Neuronal stem cell (in vitro differentiated cells): ENCODE measurements at regions not wholly inside any gene's neighbourhood (a gene's known extent, or its start where the extent isn't known, plus 50 kb on each side); places are given as distances from the start of the nearest gene placed in this dataset.
A peak's percentile ranks its signal among the peaks of the same experiment; 100 is the strongest.

Source experiments
- DNase-seq: peaks from one replicate; pipeline ENCODE4 v3.0.0-alpha.2; 2013; ENCODE audit warnings: low spot score
- H2AFZ ChIP-seq: one replicate; pipeline ENCODE4 v1.6.1; 2013; ENCODE audit warnings: mild to moderate bottlenecking, low read length, inconsistent platforms
- H2AK5ac ChIP-seq: 2 replicates; pipeline ENCODE4 v1.6.1; 2013; ENCODE audit warnings: low read depth, mild to moderate bottlenecking, inconsistent platforms, low read length, moderate library complexity, mixed read lengths
- H2BK120ac ChIP-seq: 2 replicates; pipeline ENCODE4 v1.6.1; 2013; ENCODE audit warnings: low read depth, mild to moderate bottlenecking, inconsistent platforms, low read length, moderate library complexity, mixed read lengths
- H2BK12ac ChIP-seq: one replicate; pipeline ENCODE4 v1.6.1; 2013; ENCODE audit warnings: low read length, inconsistent platforms
- H2BK15ac ChIP-seq: 2 replicates; pipeline ENCODE4 v1.6.1; 2013; ENCODE audit warnings: mild to moderate bottlenecking, low read length, inconsistent platforms, mixed read lengths
- H2BK5ac ChIP-seq: one replicate; pipeline ENCODE4 v1.6.1; 2013; ENCODE audit warnings: inconsistent platforms, mild to moderate bottlenecking, low read length, moderate library complexity
- H3K14ac ChIP-seq: one replicate; pipeline ENCODE4 v1.6.1; 2013; ENCODE audit warnings: low read length, inconsistent platforms
- H3K18ac ChIP-seq: 2 replicates; pipeline ENCODE4 v1.6.1; 2013; ENCODE audit warnings: low read length, inconsistent platforms
- H3K23ac ChIP-seq: 2 replicates; pipeline ENCODE4 v1.6.1; 2013; ENCODE audit warnings: low read depth, mild to moderate bottlenecking, mixed read lengths, low read length, inconsistent platforms; ENCODE audit not compliant: poor library complexity
- H3K27ac ChIP-seq: replicated peaks from 3 replicates; pipeline ENCODE4 v1.5.1; 2013; ENCODE audit warnings: low read length, inconsistent platforms
- H3K27me3 ChIP-seq, 3 experiments: 2 replicates each; pipeline ENCODE4 v1.6.1; 2013; ENCODE audit warnings: low read length in 3 of 3, mild to moderate bottlenecking in 2 of 3, inconsistent platforms in 1 of 3, low read depth in 1 of 3, mixed read lengths in 1 of 3, moderate library complexity in 1 of 3; ENCODE audit not compliant: control insufficient read depth in 3 of 3, insufficient read depth in 3 of 3
- H3K36me3 ChIP-seq, 2 donors: replicated peaks in 1 of 2; 2 replicates each; pipeline ENCODE4 v1.6.1; 2013; ENCODE audit warnings: low read length in 2 of 2; ENCODE audit not compliant: control insufficient read depth in 2 of 2, insufficient read depth in 2 of 2
- H3K4ac ChIP-seq: 2 replicates; pipeline ENCODE4 v1.6.1; 2013; ENCODE audit warnings: inconsistent platforms, mild to moderate bottlenecking, low read length, moderate library complexity
- H3K4me1 ChIP-seq, 2 donors: 1 replicate in 1 of 2; 2 replicates in 1 of 2; pipeline ENCODE4 v1.6.1; 2013; ENCODE audit warnings: low read length in 2 of 2, low read depth in 1 of 2; ENCODE audit not compliant: control insufficient read depth in 2 of 2, insufficient read depth in 1 of 2
- H3K4me2 ChIP-seq: one replicate; pipeline ENCODE4 v1.6.1; 2013; ENCODE audit warnings: mild to moderate bottlenecking, low read length, inconsistent platforms; ENCODE audit not compliant: insufficient read depth, poor library complexity, severe bottlenecking
- H3K4me3 ChIP-seq, 2 donors: 2 replicates each; pipeline ENCODE4 v1.5.1; 2013; ENCODE audit warnings: low read length in 2 of 2, mild to moderate bottlenecking in 2 of 2, inconsistent platforms in 1 of 2, moderate library complexity in 1 of 2
- H3K79me1 ChIP-seq: one replicate; pipeline ENCODE4 v1.6.1; 2013; ENCODE audit warnings: low read depth, mild to moderate bottlenecking, inconsistent platforms, low read length, moderate library complexity
- H3K9ac ChIP-seq: one replicate; pipeline ENCODE4 v1.6.1; 2013; ENCODE audit warnings: mild to moderate bottlenecking, low read depth, low read length, inconsistent platforms; ENCODE audit not compliant: poor library complexity
- H3K9me3 ChIP-seq, 2 donors: replicated peaks in 1 of 2; 2 replicates each; pipeline versions ENCODE3 to v1.6.1; 2013; ENCODE audit warnings: low read length in 2 of 2, mild to moderate bottlenecking in 2 of 2, inconsistent platforms in 1 of 2, low read depth in 1 of 2, mixed read lengths in 1 of 2, moderate library complexity in 1 of 2; ENCODE audit not compliant: control insufficient read depth in 2 of 2, insufficient read depth in 1 of 2
- H4K8ac ChIP-seq: one replicate; pipeline ENCODE4 v1.6.1; 2013; ENCODE audit warnings: low read depth, mild to moderate bottlenecking, inconsistent platforms, low read length, moderate library complexity
- H4K91ac ChIP-seq: one replicate; pipeline ENCODE4 v1.6.1; 2013; ENCODE audit warnings: low read length, low read depth, mild to moderate bottlenecking, inconsistent platforms; ENCODE audit not compliant: poor library complexity
- WGBS, 2 donors: extraction: QIAGEN DNeasy Blood & Tissue Kit; methylation state at CpG; one replicate each; pipeline ENCODE4 v1.1.7; 2013; ENCODE audit warnings: missing lambda C conversion rate in 2 of 2, mixed read lengths in 1 of 2; ENCODE audit not compliant: insufficient read length in 2 of 2, insufficient replicate concordance in 1 of 2; ENCODE audit errors: extremely low coverage in 2 of 2; 5-methylcytosine and 5-hydroxymethylcytosine counted together

- H2AFZ ChIP-seq = no peak overlapping the region
- no peak overlapping the region for H3K14ac ChIP-seq
- no peak overlapping the region for H3K9ac ChIP-seq
- no peak overlapping the region for H2BK15ac ChIP-seq
- no peak overlapping the region for H3K23ac ChIP-seq
- no peaks in the 10 kb centered on the region for H3K9me3 ChIP-seq
- no peaks in the 10 kb centered on the region for H3K79me1 ChIP-seq
- H3K27me3 ChIP-seq = no peaks in the 10 kb centered on the region
- H2BK12ac ChIP-seq = no peak overlapping the region
- H2BK5ac ChIP-seq = no peak overlapping the region
- no peak overlapping the region for H2BK120ac ChIP-seq
- H2AK5ac ChIP-seq = no peak overlapping the region
- WGBS, 2 donors = no CpG with 5 or more reads among the region's 1 CpG
- peaks cover 0 to 6% of the 10 kb centered on the region in 2 donors for H3K4me1 ChIP-seq
- no peak overlapping the region for H3K18ac ChIP-seq
- no peak for DNase-seq
- H3K36me3 ChIP-seq = no peaks in the 10 kb centered on the region
- no peak overlapping the region for H4K8ac ChIP-seq
- H3K4me2 ChIP-seq = no peak overlapping the region
- no peak overlapping the region for H4K91ac ChIP-seq
- no peak overlapping the region for H3K27ac ChIP-seq
- H3K4ac ChIP-seq = no peak overlapping the region
- no peak overlapping the region for H3K4me3 ChIP-seq
Observed at GRCh38 chr17:33457477-33457876, 164.4 kb upstream of the ASIC2 start.

DNA sequence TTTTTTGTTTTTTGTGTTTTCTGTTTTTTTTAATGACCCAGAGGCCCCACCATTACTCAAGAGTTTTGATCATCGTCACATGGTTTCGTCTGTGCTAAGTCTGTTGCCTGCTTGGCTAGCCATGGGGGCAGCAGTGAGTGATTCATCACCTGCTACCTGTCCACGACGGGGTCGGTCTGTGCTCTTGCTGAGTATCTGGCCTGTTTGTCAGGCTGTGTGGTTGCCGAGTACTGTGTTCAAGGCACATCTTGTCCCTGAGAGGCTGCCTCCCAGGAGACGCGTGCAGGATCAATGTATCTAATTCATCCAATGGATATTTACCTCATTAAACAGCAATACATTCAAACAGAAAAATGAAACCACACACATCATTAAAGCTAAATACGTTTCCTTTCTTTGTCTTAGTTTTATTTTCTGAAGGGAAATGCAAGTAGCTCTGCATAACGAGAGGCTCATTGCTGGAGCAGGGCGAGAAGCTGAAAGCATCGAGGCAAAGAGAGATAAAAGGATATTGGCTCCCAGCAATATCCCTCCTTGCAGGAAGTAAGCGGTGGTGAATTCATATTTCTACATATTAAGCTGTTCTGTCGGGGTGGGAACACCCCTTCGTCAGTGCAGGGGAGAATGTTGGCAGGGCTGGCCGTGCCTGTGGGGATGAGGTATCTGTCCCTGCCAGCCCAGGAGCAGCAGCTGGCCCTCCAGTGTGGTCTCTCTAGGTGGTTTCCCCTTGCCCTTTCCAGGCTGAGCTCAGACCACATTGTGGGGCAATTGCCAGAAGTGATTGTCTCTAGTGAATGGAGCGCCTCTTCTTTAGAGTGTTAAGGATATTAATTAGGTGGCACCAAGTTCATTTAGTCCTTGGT is 166.2 kb upstream of the ASIC2 start:
- no peak overlapping the region for H3K4me3 ChIP-seq
- no peak overlapping the region for H3K4me2 ChIP-seq
- DNase-seq = no peak
- H2BK5ac ChIP-seq = no peak overlapping the region
- H2AK5ac ChIP-seq = no peak overlapping the region
- no peak overlapping the region for H2BK120ac ChIP-seq
- H3K18ac ChIP-seq = no peak overlapping the region
- H3K9me3 ChIP-seq = no peaks in the 10 kb centered on the region
- no peak overlapping the region for H4K8ac ChIP-seq
- H3K36me3 ChIP-seq = no peaks in the 10 kb centered on the region
- H2BK15ac ChIP-seq = no peak overlapping the region
- H4K91ac ChIP-seq = no peak overlapping the region
- no peak overlapping the region for H2BK12ac ChIP-seq
- peaks cover 0 to 2% of the 10 kb centered on the region in 2 donors for H3K4me1 ChIP-seq
- no peak overlapping the region for H3K14ac ChIP-seq
- H3K23ac ChIP-seq = no peak overlapping the region
- WGBS, 2 donors = no CpG with 5 or more reads among the region's 17 CpGs
- no peak overlapping the region for H3K27ac ChIP-seq
- no peaks in the 10 kb centered on the region for H3K79me1 ChIP-seq
- H3K4ac ChIP-seq = no peak overlapping the region
- no peak overlapping the region for H2AFZ ChIP-seq
- no peaks in the 10 kb centered on the region for H3K27me3 ChIP-seq
- H3K9ac ChIP-seq = peak overlapping the region; percentile 53

- Histone ChIP-seq H2BK5ac (no peak overlapping the region), H2BK12ac (no peak overlapping the region), H2BK120ac (no peak overlapping the region), H3K9ac (no peak overlapping the region), H3K18ac (no peak overlapping the region), H4K91ac (no peak overlapping the region), H2BK15ac (no peak overlapping the region), H3K9me3 (no peaks in the 10 kb centered on the region), H3K4me2 (no peak overlapping the region), H3K4me3 (no peak overlapping the region), H3K79me1 (no peaks in the 10 kb centered on the region), H3K27me3 (no peaks in the 10 kb centered on the region), H3K14ac (no peak overlapping the region), H4K8ac (no peak overlapping the region), H3K4ac (no peak overlapping the region), H2AK5ac (no peak overlapping the region), H3K23ac (no peak overlapping the region), H3K4me1 (peaks cover 0 to 2% of the 10 kb centered on the region in 2 donors), H2AFZ (no peak overlapping the region), H3K36me3 (no peaks in the 10 kb centered on the region), H3K27ac (no peak overlapping the region)
- DNase-seq = no peak
- WGBS, 2 donors = no CpG with 5 or more reads among the region's 4 CpGs
Observed at GRCh38 chr17:33460781-33461450, 167.8 kb upstream of the ASIC2 start.

DNA sequence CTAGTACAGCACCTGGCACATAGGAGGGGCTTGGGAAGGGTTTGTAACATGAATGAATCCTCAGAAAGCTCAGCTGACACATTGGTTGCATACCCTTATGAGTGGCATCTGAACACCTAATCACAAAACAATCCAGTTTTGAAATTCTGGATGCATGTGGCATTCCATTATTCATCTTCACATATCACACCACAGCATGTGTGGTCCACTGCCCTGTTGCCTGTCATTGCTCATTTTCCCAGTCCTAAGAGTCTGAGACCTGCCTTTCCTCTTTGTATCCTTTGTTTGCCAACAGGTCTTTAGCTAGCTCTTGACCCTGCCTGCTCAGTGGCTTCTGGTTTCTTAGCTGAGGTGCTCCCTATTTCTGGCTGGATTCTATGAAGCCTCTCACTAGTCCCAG is 170.8 kb upstream of the ASIC2 start:
- no peak overlapping the region for H3K18ac ChIP-seq
- H3K4me2 ChIP-seq = no peak overlapping the region
- no peak overlapping the region for H4K91ac ChIP-seq
- DNase-seq = no peak
- H2BK15ac ChIP-seq = no peak overlapping the region
- H2AK5ac ChIP-seq = no peak overlapping the region
- no peaks in the 10 kb centered on the region for H3K36me3 ChIP-seq
- no peak overlapping the region for H3K14ac ChIP-seq
- H3K27ac ChIP-seq = no peak overlapping the region
- H3K79me1 ChIP-seq = no peaks in the 10 kb centered on the region
- no peak overlapping the region for H2BK12ac ChIP-seq
- no peaks in the 10 kb centered on the region for H3K9me3 ChIP-seq
- no peak overlapping the region for H4K8ac ChIP-seq
- no peak overlapping the region for H3K23ac ChIP-seq
- no peak overlapping the region for H2AFZ ChIP-seq
- no peaks in the 10 kb centered on the region for H3K27me3 ChIP-seq
- H3K4ac ChIP-seq = no peak overlapping the region
- H2BK120ac ChIP-seq = no peak overlapping the region
- H3K9ac ChIP-seq = no peak overlapping the region
- H3K4me3 ChIP-seq = no peak overlapping the region
- H2BK5ac ChIP-seq = no peak overlapping the region
- peaks cover 0 to 2% of the 10 kb centered on the region in 2 donors for H3K4me1 ChIP-seq
